ENCODE measurements at regions not wholly inside any gene's neighbourhood (a gene's known extent, or its start where the extent isn't known, plus 50 kb on each side); places are given as distances from the start of the nearest gene placed in this dataset.

DNA sequence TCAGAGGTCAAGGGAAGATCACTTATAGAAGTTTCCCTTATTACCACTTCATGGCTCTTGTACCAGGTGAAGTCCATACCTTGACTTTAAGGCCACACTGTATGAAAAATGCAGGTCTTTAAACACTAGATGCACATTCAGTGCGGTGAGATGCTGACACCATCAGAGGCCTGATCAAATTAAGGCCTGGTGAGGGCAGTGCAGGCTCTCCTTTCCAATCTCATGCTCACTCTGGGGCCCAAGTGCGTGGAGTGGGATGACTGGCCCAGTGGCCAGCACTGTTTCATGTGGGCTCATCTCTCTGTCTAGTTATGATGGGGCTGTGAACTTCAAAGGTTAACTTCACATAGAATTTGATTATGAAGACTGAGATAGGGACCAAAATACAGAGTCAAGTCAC, 281.1 kb downstream of the SLC4A3 start:
- H3K9ac ChIP-seq (ENCODE audit: low read depth, low read length): no peak overlapping the region
- no peak overlapping the region for H3K4me2 ChIP-seq (ENCODE audit: low read length)
- H3K4me1 ChIP-seq (ENCODE audit: control insufficient read depth, insufficient read depth, low read length): no peaks in the 10 kb centered on the region
- H3K4me3 ChIP-seq (ENCODE audit: low read length): no peak overlapping the region
- H3K27me3 ChIP-seq (ENCODE audit: control insufficient read depth, insufficient read depth, low read length): no peaks in the 10 kb centered on the region
- H3K36me3 ChIP-seq (ENCODE audit: insufficient read depth, low read length): no peaks in the 10 kb centered on the region
- H3K9me3 ChIP-seq (replicated peaks; ENCODE audit: low read length): no peaks in the 10 kb centered on the region

DNA sequence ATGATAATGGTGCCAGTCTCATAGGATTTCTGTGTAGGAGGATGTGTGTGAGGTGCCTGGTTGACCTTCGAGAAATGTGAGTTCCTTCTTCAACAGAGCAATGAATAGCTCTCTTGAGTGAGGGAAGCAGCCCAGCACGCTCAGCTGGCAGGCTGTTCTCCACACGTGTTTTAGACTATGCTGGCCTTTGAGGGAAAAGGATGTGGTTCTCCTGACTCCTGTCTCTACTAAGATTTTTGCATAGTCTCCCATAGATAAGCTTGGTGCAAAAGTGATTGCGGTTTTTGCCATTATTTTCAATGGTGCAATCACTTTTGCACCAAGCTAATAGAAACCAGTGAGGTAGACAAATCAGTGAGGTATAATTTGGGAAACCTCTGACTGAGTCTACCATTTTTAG, 284.1 kb downstream of the SLC4A3 start:
- Histone ChIP-seq H3K36me3 (ENCODE audit: insufficient read depth, low read length) (no peaks in the 10 kb centered on the region), H3K4me2 (ENCODE audit: low read length) (no peak overlapping the region), H3K9me3 (replicated peaks; ENCODE audit: low read length) (no peaks in the 10 kb centered on the region), H3K27me3 (ENCODE audit: control insufficient read depth, insufficient read depth, low read length) (no peaks in the 10 kb centered on the region), H3K4me3 (ENCODE audit: low read length) (no peak overlapping the region), H3K9ac (ENCODE audit: low read depth, low read length) (no peak overlapping the region), H3K4me1 (ENCODE audit: control insufficient read depth, insufficient read depth, low read length) (no peaks in the 10 kb centered on the region)

DNA sequence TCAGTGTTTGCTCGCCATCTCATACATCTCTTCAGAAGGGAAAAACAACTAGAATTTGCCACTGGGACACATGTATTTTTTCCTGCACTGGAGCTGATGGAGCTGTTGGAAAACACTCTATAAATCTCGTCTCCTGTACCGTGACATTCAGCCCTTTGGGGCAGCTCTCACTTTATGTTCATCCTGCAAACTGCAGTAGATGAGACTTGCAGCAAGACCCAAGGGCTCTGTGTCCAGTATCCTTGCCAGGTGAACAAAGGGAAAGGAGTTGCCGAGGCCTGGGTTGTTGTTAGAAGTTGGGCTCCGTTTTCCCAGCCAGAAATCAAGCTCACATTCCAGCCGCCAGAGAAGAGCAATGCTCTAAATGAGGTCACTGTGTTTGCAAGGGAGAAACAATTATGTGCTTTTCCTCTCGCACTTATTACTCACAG, 285.1 kb downstream of the SLC4A3 start:
- H3K9ac ChIP-seq (ENCODE audit: low read depth, low read length): no peak overlapping the region
- H3K4me2 ChIP-seq (ENCODE audit: low read length): peak overlapping the region; percentile 50
- no peaks in the 10 kb centered on the region for H3K4me1 ChIP-seq (ENCODE audit: control insufficient read depth, insufficient read depth, low read length)

DNA sequence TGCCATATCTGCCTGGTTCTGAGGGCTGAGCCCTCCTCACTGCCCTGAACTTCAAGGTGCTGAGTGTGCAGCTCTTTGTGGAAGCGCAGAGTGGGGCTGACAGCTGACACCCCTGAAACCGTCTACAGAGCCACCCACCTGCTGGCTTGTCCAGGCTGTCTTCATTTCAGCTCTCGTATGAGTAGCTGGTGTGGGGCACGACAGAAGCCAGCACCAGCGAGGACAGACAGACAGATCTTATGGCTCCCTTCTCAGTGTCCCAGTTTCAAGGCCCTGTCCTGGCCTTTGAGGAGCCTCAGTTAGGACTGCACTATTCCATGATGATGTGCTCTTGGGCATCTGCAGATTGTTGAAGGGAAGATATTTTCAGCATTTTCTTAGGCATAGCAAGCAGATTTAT, 287.1 kb downstream of the SLC4A3 start:
- Histone ChIP-seq H3K4me3 (ENCODE audit: low read length) (no peak overlapping the region), H3K4me1 (ENCODE audit: control insufficient read depth, insufficient read depth, low read length) (no peaks in the 10 kb centered on the region), H3K36me3 (ENCODE audit: insufficient read depth, low read length) (no peaks in the 10 kb centered on the region), H3K9ac (ENCODE audit: low read depth, low read length) (no peak overlapping the region), H3K9me3 (replicated peaks; ENCODE audit: low read length) (no peaks in the 10 kb centered on the region), H3K27me3 (ENCODE audit: control insufficient read depth, insufficient read depth, low read length) (no peaks in the 10 kb centered on the region), H3K4me2 (ENCODE audit: low read length) (no peak overlapping the region)

More for the DNA sequence above, 285.1 kb downstream of the SLC4A3 start:
- H3K4me3 ChIP-seq (ENCODE audit: low read length): peak overlapping the region; percentile 26
- H3K9me3 ChIP-seq (replicated peaks; ENCODE audit: low read length): no peaks in the 10 kb centered on the region
- H3K36me3 ChIP-seq (ENCODE audit: insufficient read depth, low read length): no peaks in the 10 kb centered on the region
- no peaks in the 10 kb centered on the region for H3K27me3 ChIP-seq (ENCODE audit: control insufficient read depth, insufficient read depth, low read length)

DNA sequence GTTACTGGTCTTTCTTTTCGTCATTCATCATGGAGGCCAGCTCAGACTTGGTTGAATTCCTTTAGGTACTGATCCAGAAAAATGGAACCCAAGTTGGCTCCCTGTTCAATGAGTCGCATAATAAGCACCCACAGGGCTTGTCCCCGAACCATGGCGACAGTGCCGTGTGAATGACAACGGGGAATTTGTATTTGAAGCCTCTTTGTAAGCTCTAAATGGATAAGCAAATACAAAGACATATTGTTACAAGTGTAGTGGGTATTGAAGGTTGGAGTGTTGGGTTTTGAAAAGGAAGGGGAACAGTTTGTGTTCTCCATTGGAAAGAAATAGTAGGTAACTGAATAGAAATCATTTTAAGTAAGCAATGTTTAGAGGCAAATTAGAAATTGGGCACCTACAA, 288.9 kb downstream of the SLC4A3 start:
- Histone ChIP-seq H3K4me2 (ENCODE audit: low read length) (no peak overlapping the region), H3K36me3 (ENCODE audit: insufficient read depth, low read length) (no peaks in the 10 kb centered on the region), H3K9ac (ENCODE audit: low read depth, low read length) (no peak overlapping the region), H3K4me3 (ENCODE audit: low read length) (no peak overlapping the region), H3K4me1 (ENCODE audit: control insufficient read depth, insufficient read depth, low read length) (no peaks in the 10 kb centered on the region), H3K27me3 (ENCODE audit: control insufficient read depth, insufficient read depth, low read length) (no peaks in the 10 kb centered on the region), H3K9me3 (replicated peaks; ENCODE audit: low read length) (no peaks in the 10 kb centered on the region)

DNA sequence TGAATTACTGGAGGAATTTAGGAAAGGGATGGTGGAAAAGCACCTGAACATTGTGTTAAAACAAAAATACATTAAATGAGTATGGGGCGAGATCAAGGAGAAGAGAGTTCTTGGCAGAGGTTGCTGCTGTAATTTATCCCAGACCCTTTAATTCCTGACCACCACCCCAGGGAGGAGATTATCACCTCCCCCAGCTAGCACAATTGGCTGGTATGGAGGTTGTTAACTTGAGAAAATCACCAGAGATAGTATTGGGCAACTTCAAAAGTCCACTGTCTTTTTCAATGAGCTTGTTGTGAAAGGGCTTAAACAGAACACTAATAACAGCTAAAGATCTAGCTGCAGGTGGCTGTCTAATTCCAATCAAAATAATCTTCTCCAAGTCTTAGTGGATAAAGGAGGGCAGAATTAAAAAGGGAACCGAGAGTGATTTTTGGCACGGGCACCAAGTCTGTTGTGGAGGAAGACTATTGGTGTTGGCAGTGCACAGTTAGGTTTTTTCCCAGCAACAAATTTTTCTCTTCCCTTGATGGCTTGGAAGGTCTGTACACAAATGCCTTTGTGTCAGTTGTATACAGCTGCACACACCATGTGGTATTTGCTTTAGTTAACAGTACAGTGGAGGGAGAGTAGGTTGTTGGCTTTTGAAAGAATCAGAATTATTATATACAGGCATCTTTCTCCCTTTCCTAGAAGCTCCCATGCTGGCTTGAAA, 289.5 kb downstream of the SLC4A3 start:
- Histone ChIP-seq H3K36me3 (ENCODE audit: insufficient read depth, low read length) (no peaks in the 10 kb centered on the region), H3K4me2 (ENCODE audit: low read length) (no peak overlapping the region), H3K9me3 (replicated peaks; ENCODE audit: low read length) (no peaks in the 10 kb centered on the region), H3K4me3 (ENCODE audit: low read length) (no peak overlapping the region), H3K27me3 (ENCODE audit: control insufficient read depth, insufficient read depth, low read length) (no peaks in the 10 kb centered on the region), H3K4me1 (ENCODE audit: control insufficient read depth, insufficient read depth, low read length) (no peaks in the 10 kb centered on the region), H3K9ac (ENCODE audit: low read depth, low read length) (no peak overlapping the region)

- H3K4me2 ChIP-seq (ENCODE audit: low read length): no peak overlapping the region
- H3K4me1 ChIP-seq (ENCODE audit: control insufficient read depth, insufficient read depth, low read length): no peaks in the 10 kb centered on the region
- no peak overlapping the region for H3K9ac ChIP-seq (ENCODE audit: low read depth, low read length)
- H3K36me3 ChIP-seq (ENCODE audit: insufficient read depth, low read length): no peaks in the 10 kb centered on the region
- no peak overlapping the region for H3K4me3 ChIP-seq (ENCODE audit: low read length)
- H3K27me3 ChIP-seq (ENCODE audit: control insufficient read depth, insufficient read depth, low read length): no peaks in the 10 kb centered on the region
- H3K9me3 ChIP-seq (replicated peaks; ENCODE audit: low read length): no peaks in the 10 kb centered on the region
Measured at GRCh38 chr2:219918254-219918653, 290.8 kb downstream of the SLC4A3 start.

DNA sequence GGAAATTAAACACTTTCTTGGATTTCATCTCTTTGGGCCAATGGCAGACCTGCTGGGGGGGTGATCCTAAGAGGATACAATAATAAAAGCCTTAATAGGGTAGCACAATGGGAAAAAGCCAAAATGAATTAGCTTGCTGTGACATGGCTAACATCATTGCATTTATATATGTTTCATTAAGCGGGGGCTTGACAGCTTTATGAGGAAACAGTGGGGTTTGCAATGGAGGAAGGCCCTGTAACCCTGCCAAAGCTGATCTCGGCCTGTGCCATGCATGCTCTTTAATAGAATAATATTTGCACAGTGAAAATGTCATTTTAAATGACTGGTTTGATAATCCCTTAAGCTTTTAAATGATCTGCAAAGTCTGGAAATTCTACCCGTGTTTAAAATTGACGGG, 291.5 kb downstream of the SLC4A3 start:
- Histone ChIP-seq H3K9me3 (replicated peaks; ENCODE audit: low read length) (no peaks in the 10 kb centered on the region), H3K9ac (ENCODE audit: low read depth, low read length) (no peak overlapping the region), H3K36me3 (ENCODE audit: insufficient read depth, low read length) (no peaks in the 10 kb centered on the region), H3K4me1 (ENCODE audit: control insufficient read depth, insufficient read depth, low read length) (no peaks in the 10 kb centered on the region), H3K4me3 (ENCODE audit: low read length) (no peak overlapping the region), H3K4me2 (ENCODE audit: low read length) (no peak overlapping the region), H3K27me3 (ENCODE audit: control insufficient read depth, insufficient read depth, low read length) (no peaks in the 10 kb centered on the region)

- no peaks in the 10 kb centered on the region for H3K9me3 ChIP-seq (replicated peaks; ENCODE audit: low read length)
- H3K4me1 ChIP-seq (ENCODE audit: control insufficient read depth, insufficient read depth, low read length): no peaks in the 10 kb centered on the region
- H3K36me3 ChIP-seq (ENCODE audit: insufficient read depth, low read length): no peaks in the 10 kb centered on the region
- no peaks in the 10 kb centered on the region for H3K27me3 ChIP-seq (ENCODE audit: control insufficient read depth, insufficient read depth, low read length)
- no peak overlapping the region for H3K9ac ChIP-seq (ENCODE audit: low read depth, low read length)
- H3K4me2 ChIP-seq (ENCODE audit: low read length): no peak overlapping the region
- H3K4me3 ChIP-seq (ENCODE audit: low read length): no peak overlapping the region
Measured at GRCh38 chr2:219919506-219919905, 292.1 kb downstream of the SLC4A3 start.

GRCh38 chr2:219929835-219930234, 302.4 kb downstream of the SLC4A3 start:
- Histone ChIP-seq H3K27me3 (ENCODE audit: control insufficient read depth, insufficient read depth, low read length) (no peaks in the 10 kb centered on the region), H3K9ac (ENCODE audit: low read depth, low read length) (no peak overlapping the region), H3K36me3 (ENCODE audit: insufficient read depth, low read length) (no peaks in the 10 kb centered on the region), H3K9me3 (replicated peaks; ENCODE audit: low read length) (no peaks in the 10 kb centered on the region), H3K4me1 (ENCODE audit: control insufficient read depth, insufficient read depth, low read length) (no peaks in the 10 kb centered on the region), H3K4me3 (ENCODE audit: low read length) (no peak overlapping the region), H3K4me2 (ENCODE audit: low read length) (no peak overlapping the region)

GRCh38 chr2:219939647-219940046, 312.2 kb downstream of the SLC4A3 start:
- Histone ChIP-seq H3K36me3 (ENCODE audit: insufficient read depth, low read length) (no peaks in the 10 kb centered on the region), H3K27me3 (ENCODE audit: control insufficient read depth, insufficient read depth, low read length) (no peaks in the 10 kb centered on the region), H3K4me3 (ENCODE audit: low read length) (no peak overlapping the region), H3K4me2 (ENCODE audit: low read length) (no peak overlapping the region), H3K9me3 (replicated peaks; ENCODE audit: low read length) (no peaks in the 10 kb centered on the region), H3K9ac (ENCODE audit: low read depth, low read length) (no peak overlapping the region), H3K4me1 (ENCODE audit: control insufficient read depth, insufficient read depth, low read length) (no peaks in the 10 kb centered on the region)

- no peak overlapping the region for H3K9ac ChIP-seq (ENCODE audit: low read depth, low read length)
- no peaks in the 10 kb centered on the region for H3K36me3 ChIP-seq (ENCODE audit: insufficient read depth, low read length)
- no peaks in the 10 kb centered on the region for H3K4me1 ChIP-seq (ENCODE audit: control insufficient read depth, insufficient read depth, low read length)
- no peaks in the 10 kb centered on the region for H3K27me3 ChIP-seq (ENCODE audit: control insufficient read depth, insufficient read depth, low read length)
- H3K9me3 ChIP-seq (replicated peaks; ENCODE audit: low read length): no peaks in the 10 kb centered on the region
- no peak overlapping the region for H3K4me3 ChIP-seq (ENCODE audit: low read length)
- H3K4me2 ChIP-seq (ENCODE audit: low read length): no peak overlapping the region
Measured at GRCh38 chr2:219944866-219945265, 317.4 kb downstream of the SLC4A3 start.
